T-helper 2 cell (primary cell): ENCODE measurements at regions not wholly inside any gene's neighbourhood (a gene's known extent, or its start where the extent isn't known, plus 50 kb on each side); places are given as distances from the start of the nearest gene placed in this dataset.

ENCODE experiments used
- DNase-seq, 5 experiments: peaks; one replicate each; pipeline versions ENCODE4 v3.0.0 to v3.0.0-alpha.2; 2012 to 2022

GRCh38 chr7:424301-424935 lies 95.2 kb downstream of the PDGFA start:
- DNase-seq = no peak

GRCh38 chr7:424961-425793 lies 94.5 kb downstream of the PDGFA start:
- no peak for DNase-seq

DNA sequence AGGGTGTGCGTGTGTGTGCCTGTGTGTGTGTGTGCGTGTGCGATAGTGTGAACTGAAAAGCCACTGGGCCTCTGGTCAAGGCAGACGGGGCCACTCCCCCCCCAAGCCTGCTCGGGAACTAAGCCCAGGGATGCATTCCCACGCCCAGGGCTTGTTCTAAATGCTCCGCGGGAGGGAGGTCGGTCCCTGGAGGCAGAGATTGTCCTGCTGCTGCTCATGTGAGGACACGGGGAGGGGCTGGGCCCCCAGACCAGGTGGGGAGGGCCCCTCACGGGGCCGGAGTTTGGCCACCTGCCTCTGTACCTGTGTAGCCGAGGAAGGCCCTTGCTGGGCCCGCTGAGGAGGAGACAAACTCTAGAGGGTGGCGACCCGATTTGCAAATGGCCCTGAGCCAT lies 93.9 kb downstream of the PDGFA start:
- DNase-seq = no peak

DNA sequence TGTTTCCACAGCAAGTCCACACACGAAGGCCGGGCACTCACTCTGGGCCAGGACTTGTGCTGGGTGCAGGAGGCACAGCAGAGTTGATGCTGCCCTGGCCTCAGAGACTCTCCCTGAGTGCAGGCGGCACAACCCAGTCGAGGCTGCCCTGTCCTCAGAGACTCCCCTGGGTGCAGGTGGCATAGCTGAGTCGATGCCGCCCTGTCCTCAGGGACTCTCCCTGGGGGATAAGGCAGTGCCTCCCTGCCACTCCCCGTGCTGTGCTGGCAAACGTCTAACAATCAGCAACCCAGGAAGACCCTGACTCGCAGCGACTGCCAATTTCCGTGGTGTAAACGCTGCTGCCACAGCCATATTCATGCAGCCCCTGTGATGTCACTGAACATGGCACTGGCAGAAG lies 93.1 kb downstream of the PDGFA start:
- no peak for DNase-seq

DNA sequence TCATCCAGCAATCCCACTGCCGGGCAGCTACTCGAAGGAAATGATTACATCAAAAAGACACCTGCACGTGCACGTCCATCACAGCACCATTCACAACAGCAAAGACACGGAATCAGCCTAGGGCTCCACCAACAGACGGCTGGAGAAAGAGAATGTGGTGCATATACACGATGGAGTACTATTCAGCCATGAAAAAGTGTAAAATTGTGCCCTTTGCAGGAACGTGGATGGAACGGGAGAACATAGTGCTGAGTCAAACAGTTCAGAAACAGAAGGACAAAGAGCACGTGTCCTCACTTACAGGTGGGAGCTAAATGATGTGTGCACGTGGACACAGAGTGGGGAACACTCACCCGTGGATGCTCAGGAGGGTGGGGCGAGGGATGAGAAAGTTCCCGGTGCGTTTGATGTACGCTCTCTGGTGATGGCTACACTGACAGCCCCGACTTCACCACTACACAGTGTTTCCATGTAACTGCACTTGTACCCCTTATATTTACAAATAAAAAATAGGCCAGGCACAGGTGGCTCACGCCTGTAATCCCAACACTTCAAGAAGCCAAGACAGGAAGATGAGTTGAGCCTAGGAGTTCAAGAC lies 92.0 kb downstream of the PDGFA start:
- no peak for DNase-seq

GRCh38 chr7:428387-428786 lies 91.3 kb downstream of the PDGFA start:
- DNase-seq = no peak

DNA sequence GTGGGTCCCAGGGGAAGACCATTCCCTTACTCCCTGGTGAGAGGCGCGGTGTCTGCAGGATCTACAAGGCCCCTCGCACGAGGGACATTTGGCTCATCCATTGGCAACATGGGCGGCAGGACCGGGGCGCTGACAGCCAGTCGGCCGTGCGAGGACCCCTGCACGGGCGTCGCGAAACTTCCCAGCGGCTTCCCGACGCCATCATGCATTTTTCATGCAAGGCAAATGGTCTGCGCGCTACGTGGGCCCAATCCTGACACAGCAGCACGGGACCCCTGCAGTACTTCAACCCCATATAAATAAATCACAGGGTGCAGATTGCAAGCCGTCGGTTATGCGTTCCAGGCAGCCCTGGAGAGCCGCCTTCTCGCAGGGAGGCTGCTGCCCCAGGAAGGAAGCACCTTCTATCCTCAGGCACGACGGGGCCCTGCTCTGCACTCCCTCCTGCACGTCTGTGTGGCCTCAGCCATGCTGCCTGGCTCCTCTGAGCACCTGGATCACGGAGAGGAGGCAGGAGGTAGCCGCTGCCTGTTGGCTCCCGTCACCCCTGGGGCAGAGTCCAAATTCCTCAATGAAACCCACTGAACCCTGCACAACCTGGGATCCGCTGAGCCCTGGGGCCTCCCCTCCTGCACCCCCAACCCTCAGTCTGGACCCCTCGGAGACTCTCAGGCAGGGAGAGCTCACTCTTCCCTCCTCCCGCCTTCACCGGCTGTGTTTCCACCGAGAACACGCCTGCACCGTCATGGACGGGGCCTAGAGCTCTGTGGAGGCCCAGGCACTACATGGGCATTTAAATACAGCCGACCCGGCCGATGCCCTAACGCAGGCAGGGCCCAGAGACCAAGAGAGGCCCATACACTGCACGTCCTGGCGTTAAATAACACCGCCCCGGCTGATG lies 90.5 kb downstream of the PDGFA start:
- no peak for DNase-seq

DNA sequence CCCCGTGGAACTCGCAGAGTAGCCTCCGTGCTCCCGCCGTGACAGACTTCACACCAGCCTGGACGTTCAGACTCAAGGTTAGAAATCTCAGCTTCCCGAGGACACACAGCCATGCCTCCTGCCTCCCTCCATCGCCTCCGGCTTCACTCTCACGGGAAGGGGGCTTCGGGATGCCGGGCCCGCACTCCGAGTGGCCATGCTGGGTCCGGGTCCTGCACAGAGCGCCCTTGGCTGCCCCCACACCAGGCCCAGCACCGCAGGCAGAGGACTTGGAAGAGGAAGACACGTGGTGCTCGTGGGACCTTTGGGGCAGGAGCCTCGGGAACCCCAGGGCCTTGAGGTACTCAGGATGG lies 89.8 kb downstream of the PDGFA start:
- DNase-seq = no peak

DNA sequence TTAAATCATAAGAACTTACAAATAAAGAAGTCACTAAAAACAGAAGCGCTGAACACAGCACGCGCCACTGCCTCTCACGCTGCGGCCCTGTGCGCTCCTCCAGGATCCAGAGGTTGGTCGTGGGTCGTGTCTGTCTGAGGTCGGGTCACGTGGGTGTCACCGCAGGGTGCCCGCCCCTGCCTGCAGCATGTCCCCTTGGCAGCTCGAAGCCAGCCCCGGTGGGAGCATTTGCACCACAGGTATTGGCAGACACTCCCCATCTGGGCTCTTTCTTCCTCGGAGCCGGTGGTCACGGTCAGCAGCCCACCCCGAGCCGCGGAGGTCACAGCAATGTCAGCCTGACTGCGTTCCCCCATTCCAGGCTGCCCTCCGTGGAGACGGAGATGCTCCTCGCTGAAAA lies 88.6 kb downstream of the PDGFA start:
- DNase-seq = no peak

DNA sequence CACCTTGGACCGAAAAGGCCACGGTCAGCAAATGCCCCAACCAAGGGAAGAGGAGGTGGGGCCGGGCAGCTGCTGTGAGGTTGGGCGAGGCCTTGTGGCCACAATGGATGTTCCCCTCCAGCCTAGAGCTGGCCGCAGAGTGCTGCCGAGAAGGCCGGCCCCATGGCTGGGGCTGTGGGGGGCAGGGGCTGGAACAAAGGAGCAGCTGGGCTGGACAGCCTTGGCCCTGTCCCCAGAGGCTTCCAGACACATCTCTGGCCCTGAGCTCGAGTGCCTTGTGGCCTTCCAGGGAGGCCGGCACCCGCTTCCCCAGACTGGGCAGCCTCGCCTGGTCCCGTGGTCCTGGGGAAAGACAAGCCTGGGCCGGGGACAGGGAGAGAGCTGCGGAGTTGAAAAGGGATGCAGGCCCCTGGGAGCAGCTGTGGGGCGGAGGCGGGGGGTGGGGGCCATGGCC lies 88.0 kb downstream of the PDGFA start:
- DNase-seq = no peak

GRCh38 chr7:432256-432655 lies 87.4 kb downstream of the PDGFA start:
- DNase-seq = no peak

GRCh38 chr7:432933-433332 lies 86.7 kb downstream of the PDGFA start:
- DNase-seq = no peak

- DNase-seq = no peak
Measured at GRCh38 chr7:433558-433957, 86.1 kb downstream of the PDGFA start.

DNA sequence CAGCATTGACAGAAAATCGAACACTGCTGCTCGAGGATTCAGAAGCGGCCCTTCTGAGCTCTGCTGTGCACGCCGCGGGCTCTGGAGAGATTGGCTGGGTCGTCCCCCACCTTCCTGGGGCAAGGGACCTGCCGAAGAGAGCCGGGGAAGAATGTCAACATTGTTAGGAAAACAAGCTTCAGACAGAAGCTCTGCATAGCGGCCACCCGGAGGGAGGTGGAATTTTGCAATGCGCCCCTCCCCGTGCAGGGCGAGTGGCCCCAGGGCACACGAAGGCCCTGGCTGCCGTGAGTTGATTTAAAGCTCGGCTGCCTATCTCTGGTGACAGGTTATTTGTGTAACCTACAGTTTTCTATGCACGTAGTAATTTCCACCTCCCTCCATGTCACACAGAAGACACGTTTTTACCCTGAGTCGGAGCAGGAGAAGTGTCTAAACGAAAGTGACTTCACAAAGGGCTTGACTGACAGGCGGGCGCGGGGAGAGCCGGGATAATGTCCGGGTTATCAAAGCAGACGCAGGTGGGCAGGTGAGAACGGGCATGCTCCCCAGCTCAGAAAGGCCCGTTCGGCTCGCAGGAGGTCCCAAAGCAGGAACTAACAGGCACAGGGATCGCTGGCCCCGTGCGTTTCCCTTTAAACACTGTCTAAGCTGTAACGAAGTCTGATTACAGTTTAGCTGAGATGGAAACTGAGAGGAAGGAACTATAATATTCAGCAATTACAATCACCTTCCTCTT lies 84.6 kb downstream of the PDGFA start:
- no peak for DNase-seq

- DNase-seq = no peak
Measured at GRCh38 chr7:435630-436366, 83.8 kb downstream of the PDGFA start.

GRCh38 chr7:436367-437128 lies 83.1 kb downstream of the PDGFA start:
- no peak for DNase-seq

DNA sequence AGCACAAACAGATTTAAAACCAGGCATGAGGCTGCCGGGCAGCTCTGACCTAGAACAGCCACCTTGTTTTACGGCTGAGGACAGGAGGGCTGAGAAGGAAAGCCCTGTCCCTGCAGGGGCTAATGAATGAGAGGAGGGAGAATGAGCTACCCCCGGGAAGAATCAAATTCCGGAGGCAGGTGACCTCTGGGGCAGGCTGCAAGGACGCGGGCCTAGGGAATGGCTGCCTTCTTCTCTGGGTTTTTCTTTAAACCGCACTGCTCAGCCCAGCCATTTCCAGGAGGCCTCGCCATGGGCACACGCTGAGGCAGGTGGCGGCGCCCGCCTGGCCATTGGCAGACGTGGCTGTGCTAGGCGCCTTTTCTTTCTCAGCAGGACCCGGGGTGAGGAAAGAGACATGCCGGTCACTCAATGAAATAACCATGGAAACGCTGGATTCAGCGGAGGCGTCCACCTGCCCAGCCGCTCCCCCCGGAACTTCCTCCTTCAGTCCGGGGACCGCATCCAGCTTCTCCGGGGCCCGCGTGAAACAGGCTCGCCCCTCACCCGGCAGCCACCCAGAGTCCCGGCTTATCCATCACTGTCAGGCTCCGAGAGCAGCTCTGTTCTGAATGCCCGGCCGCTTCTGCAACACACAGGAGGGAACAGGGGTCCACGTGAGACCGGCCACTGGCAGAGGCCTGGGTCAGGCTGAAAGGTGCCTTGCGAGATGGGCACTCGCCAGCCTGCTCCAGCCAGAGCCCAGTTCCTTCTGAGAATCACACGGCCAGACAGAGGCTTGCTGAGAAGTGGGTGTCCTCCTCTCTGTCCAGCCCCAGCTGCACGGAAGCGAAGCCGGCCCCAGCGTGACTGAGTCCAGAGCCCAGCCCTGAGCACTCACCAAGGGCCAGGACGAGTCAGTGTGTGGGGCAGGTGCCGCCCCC lies 82.1 kb downstream of the PDGFA start:
- no peak for DNase-seq

GRCh38 chr7:438361-438760 lies 81.3 kb downstream of the PDGFA start:
- DNase-seq = no peak

DNA sequence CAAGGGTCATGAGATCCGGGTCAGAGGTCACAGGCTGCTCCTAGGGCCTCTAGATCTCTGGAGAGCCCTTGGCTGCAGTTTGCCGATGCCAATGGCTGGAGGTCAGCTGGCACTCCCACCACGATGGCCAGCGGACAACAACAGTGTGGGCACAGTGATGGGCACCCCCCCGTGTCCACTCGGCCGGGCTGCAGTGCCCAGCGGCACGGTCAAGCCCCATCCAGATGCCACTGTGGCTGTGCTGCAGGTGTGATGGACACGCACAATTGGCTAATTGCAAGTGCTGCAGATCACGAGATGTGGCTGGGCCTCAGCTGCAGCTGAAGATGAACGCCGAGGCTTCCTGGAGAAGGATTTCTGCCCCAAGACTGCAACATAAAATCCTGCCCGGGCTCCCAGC lies 80.7 kb downstream of the PDGFA start:
- DNase-seq = no peak
